Adrenal gland (tissue), 5 donors: ENCODE measurements at regions not wholly inside any gene's neighbourhood (a gene's known extent, or its start where the extent isn't known, plus 50 kb on each side); places are given as distances from the start of the nearest gene placed in this dataset.

Experiments used
- POLR2A ChIP-seq, 2 donors: fragments of 450-650 bp; IDR thresholded peaks; one replicate each; pipeline ENCODE4 v1.6.1; 2017; ENCODE audit warnings: antibody characterized with exemption in 2 of 2, mild to moderate bottlenecking in 2 of 2, moderate library complexity in 1 of 2
- TF ChIP-seq, protein P1 (sequence below), 6 experiments: fragments of 450-650 bp in 4 of 6; fragments of 200-600 bp in 2 of 6; sonication (generic) in 1 of 6; IDR thresholded peaks; 1 replicate in 5 of 6; 2 replicates in 1 of 6; pipeline versions ENCODE4 v1.5.1 to v1.8.0; 2016 to 2021; ENCODE audit warnings: antibody characterized with exemption in 6 of 6, mild to moderate bottlenecking in 2 of 6, moderate library complexity in 1 of 6
- donor health status: DM: no; HTN: no; CAD: no.

DNA sequence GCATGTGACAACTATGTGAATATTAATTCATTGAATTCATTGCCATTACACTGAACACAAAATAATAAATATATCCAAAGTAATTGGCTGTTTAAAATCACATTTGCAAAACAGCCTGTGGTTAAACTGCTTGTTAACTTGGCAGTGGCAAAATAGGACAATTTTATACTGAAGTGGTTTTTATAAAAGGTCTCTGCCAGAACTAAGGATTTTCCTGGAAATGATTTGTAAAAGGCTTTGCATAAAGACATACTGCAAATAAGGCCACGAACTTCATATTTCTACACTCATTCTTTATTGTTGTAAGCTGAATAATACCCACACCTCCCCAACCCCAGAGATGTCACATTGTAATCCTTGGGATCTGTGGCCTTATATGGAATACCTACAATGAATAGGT, 370.3 kb upstream of the RGMB start:
- TF ChIP-seq, protein P1, sequence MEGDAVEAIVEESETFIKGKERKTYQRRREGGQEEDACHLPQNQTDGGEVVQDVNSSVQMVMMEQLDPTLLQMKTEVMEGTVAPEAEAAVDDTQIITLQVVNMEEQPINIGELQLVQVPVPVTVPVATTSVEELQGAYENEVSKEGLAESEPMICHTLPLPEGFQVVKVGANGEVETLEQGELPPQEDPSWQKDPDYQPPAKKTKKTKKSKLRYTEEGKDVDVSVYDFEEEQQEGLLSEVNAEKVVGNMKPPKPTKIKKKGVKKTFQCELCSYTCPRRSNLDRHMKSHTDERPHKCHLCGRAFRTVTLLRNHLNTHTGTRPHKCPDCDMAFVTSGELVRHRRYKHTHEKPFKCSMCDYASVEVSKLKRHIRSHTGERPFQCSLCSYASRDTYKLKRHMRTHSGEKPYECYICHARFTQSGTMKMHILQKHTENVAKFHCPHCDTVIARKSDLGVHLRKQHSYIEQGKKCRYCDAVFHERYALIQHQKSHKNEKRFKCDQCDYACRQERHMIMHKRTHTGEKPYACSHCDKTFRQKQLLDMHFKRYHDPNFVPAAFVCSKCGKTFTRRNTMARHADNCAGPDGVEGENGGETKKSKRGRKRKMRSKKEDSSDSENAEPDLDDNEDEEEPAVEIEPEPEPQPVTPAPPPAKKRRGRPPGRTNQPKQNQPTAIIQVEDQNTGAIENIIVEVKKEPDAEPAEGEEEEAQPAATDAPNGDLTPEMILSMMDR (IDR thresholded peaks at IDR 0.05) = no peak
- TF ChIP-seq POLR2A (IDR thresholded peaks at IDR 0.05) = no peak
